Gastroesophageal sphincter (tissue), 4 donors: ENCODE measurements at regions not wholly inside any gene's neighbourhood (a gene's known extent, or its start where the extent isn't known, plus 50 kb on each side); places are given as distances from the start of the nearest gene placed in this dataset.

ENCODE experiments used
- ATAC-seq: fragments of 150-250 bp; one replicate; pipeline ENCODE4 v1.9.1; 2016; ENCODE audit warnings: mild to moderate bottlenecking, moderate library complexity
- H3K27ac ChIP-seq, 4 donors: fragments of 200-600 bp; sonication (generic) in 3 of 4; 1 replicate in 3 of 4; 2 replicates in 1 of 4; pipeline ENCODE4 v1.5.1; 2016 to 2019
- H3K27me3 ChIP-seq: fragments of 200-600 bp; sonication (generic); one replicate; pipeline ENCODE4 v1.5.1; 2019
- H3K36me3 ChIP-seq, 2 donors: fragments of 200-600 bp; sonication (generic); one replicate each; pipeline ENCODE4 v1.5.1; 2019; ENCODE audit warnings: control low read depth in 1 of 2
- H3K4me1 ChIP-seq, 3 donors: fragments of 200-600 bp; sonication (generic); 1 replicate in 2 of 3; 2 replicates in 1 of 3; pipeline ENCODE4 v1.5.1; 2016 to 2019; ENCODE audit warnings: control low read depth in 2 of 3
- H3K4me3 ChIP-seq, 2 donors: fragments of 200-600 bp; sonication (generic); one replicate each; pipeline ENCODE4 v1.5.1; 2019; ENCODE audit warnings: mild to moderate bottlenecking in 1 of 2, moderate library complexity in 1 of 2
- H3K9me3 ChIP-seq, 3 donors: fragments of 200-600 bp; sonication (generic); one replicate each; pipeline ENCODE4 v1.5.1; 2017 to 2019; ENCODE audit warnings: control low read depth in 2 of 3
- CTCF ChIP-seq, 4 experiments: fragments of 200-600 bp in 2 of 4; fragments of 450-650 bp in 2 of 4; sonication (generic) in 1 of 4; IDR thresholded peaks; one replicate each; pipeline ENCODE4 v1.5.1; 2017 to 2019; ENCODE audit warnings: antibody characterized with exemption in 4 of 4, mild to moderate bottlenecking in 2 of 4, moderate library complexity in 2 of 4
- EP300 ChIP-seq: sonication (generic); formaldehyde crosslinking; IDR thresholded peaks from one replicate; pipeline ENCODE4 v1.6.1; 2017; ENCODE audit warnings: antibody characterized with exemption, mild to moderate bottlenecking
- POLR2A ChIP-seq, 2 donors: fragments of 450-650 bp; IDR thresholded peaks; one replicate each; pipeline ENCODE4 v1.6.1; 2017; ENCODE audit warnings: antibody characterized with exemption in 2 of 2, mild to moderate bottlenecking in 2 of 2, moderate library complexity in 1 of 2
- POLR2AphosphoS5 ChIP-seq: sonication (generic); formaldehyde crosslinking; IDR thresholded peaks from one replicate; pipeline ENCODE4 v1.6.1; 2017; ENCODE audit warnings: antibody characterized with exemption
- WGBS, 2 donors: methylation state at CpG; one replicate each; pipeline ENCODE4 v1.1.5; 2018; ENCODE audit warnings: low coverage in 1 of 2; 5-methylcytosine and 5-hydroxymethylcytosine counted together

DNA sequence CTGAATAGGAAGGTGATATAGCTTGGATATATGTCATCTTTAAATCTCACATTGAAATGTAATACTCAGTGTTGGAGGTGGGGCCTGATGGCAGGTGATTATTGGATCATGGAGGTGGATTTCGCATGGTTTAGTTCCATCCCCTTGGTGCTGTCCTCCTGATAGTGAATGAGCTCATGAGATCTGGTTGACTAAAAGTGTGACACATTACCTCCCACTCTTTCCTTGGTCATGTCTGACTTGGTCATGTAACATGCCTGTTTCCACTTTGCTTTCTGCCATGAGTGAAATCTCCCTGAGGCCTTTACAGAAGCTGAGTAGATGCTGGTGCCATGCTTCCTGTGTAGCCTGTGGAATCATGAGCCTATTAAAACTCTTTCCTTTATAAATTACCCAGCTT, 664.5 kb upstream of the NR5A2 start:
- Histone ChIP-seq H3K36me3 (no peaks in the 10 kb centered on the region), H3K9me3 (no peaks in the 10 kb centered on the region), H3K4me1 (no peaks in the 10 kb centered on the region), H3K4me3 (no peak overlapping the region), H3K27ac (no peak overlapping the region), H3K27me3 (no peaks in the 10 kb centered on the region)
- ATAC-seq, result no peak
- no CpG with 5 or more reads among the region's 1 CpG for WGBS, 2 donors
- TF ChIP-seq POLR2AphosphoS5 (no peak), EP300 (no peak), POLR2A (IDR thresholded peaks at IDR 0.05) (no peak), CTCF (IDR thresholded peaks at IDR 0.05) (no peak)

DNA sequence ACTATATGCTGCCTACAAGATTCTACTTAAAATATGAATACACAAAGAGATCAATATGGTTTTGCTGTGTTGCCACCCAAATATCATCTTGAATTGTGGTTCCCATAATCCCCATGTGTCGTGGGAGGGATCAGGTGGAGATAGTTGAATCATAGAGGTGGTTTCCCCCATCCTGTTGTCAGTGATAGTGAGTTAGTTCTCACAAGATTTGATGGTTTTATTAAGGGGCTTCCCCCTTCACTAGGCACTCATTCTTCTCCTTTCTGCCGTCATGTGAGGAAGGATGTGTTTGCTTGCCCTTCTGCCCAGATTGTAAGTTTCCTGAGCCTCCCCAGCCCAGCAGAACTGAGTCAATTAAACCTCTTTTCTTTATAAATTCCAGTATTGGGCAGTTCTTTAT, 654.4 kb upstream of the NR5A2 start:
- H3K27ac ChIP-seq, result no peak overlapping the region
- TF ChIP-seq EP300 (no peak), POLR2A (IDR thresholded peaks at IDR 0.05) (no peak), POLR2AphosphoS5 (no peak), CTCF (IDR thresholded peaks at IDR 0.05) (no peak)
- ATAC-seq, result no peak

DNA sequence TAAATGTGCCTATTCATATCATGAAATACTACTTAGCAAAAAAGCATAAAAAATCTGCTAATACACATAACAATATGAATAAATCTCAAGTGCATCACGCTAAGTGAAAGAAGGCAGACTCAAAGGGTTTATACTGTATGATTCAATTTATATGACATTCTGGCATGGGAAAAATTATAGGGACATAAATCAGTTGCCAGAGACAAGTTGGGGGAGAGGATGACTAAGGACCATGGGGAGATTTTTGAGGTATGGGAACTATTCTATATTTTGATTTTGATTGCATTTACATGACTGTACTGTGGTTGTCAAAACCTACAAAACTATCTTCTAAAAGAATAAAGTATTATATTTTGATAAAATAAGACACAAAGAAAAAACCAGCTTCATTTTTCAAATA, 650.3 kb upstream of the NR5A2 start:
- no peaks in the 10 kb centered on the region for H3K36me3 ChIP-seq
- no peak for ATAC-seq
- TF ChIP-seq POLR2AphosphoS5 (no peak), CTCF (IDR thresholded peaks at IDR 0.05) (no peak), EP300 (no peak), POLR2A (IDR thresholded peaks at IDR 0.05) (no peak)
- no peaks in the 10 kb centered on the region for H3K9me3 ChIP-seq
- no peaks in the 10 kb centered on the region for H3K4me1 ChIP-seq
- no peak overlapping the region for H3K4me3 ChIP-seq
- H3K27ac ChIP-seq, result no peak overlapping the region
- no peaks in the 10 kb centered on the region for H3K27me3 ChIP-seq
- 91 to 100% methylated on average over 1 of the region's 1 CpG for WGBS, 2 donors

More for the DNA sequence above, 654.4 kb upstream of the NR5A2 start:
- no peaks in the 10 kb centered on the region for H3K4me1 ChIP-seq
- H3K4me3 ChIP-seq, result no peak overlapping the region
- no peaks in the 10 kb centered on the region for H3K27me3 ChIP-seq
- H3K36me3 ChIP-seq, result no peaks in the 10 kb centered on the region
- H3K9me3 ChIP-seq, result no peaks in the 10 kb centered on the region
- WGBS, 2 donors, result 62 to 63% methylated on average over 2 of the region's 2 CpGs

GRCh38 chr1:199383793-199384192, 643.7 kb upstream of the NR5A2 start:
- ATAC-seq, result no peak
- Histone ChIP-seq H3K4me1 (no peaks in the 10 kb centered on the region), H3K9me3 (no peaks in the 10 kb centered on the region), H3K27ac (no peak overlapping the region), H3K36me3 (no peaks in the 10 kb centered on the region), H3K4me3 (no peak overlapping the region), H3K27me3 (no peaks in the 10 kb centered on the region)
- TF ChIP-seq CTCF (IDR thresholded peaks at IDR 0.05) (no peak), EP300 (no peak), POLR2A (IDR thresholded peaks at IDR 0.05) (no peak), POLR2AphosphoS5 (no peak)

- Histone ChIP-seq H3K27ac (no peak overlapping the region), H3K36me3 (no peaks in the 10 kb centered on the region), H3K4me3 (no peak overlapping the region), H3K27me3 (no peaks in the 10 kb centered on the region), H3K9me3 (no peaks in the 10 kb centered on the region), H3K4me1 (no peaks in the 10 kb centered on the region)
- TF ChIP-seq POLR2A (IDR thresholded peaks at IDR 0.05) (no peak), EP300 (no peak), CTCF (IDR thresholded peaks at IDR 0.05) (no peak), POLR2AphosphoS5 (no peak)
- 77 to 79% methylated on average over 3 of the region's 3 CpGs for WGBS, 2 donors
- ATAC-seq, result no peak
Observed at GRCh38 chr1:199394856-199395255, 632.7 kb upstream of the NR5A2 start.
